B cell (primary cell): ENCODE measurements at regions not wholly inside any gene's neighbourhood (a gene's known extent, or its start where the extent isn't known, plus 50 kb on each side); places are given as distances from the start of the nearest gene placed in this dataset.

Source experiments
- ATAC-seq: fragments of 200-7000 bp; cut with Tn5 transposase; one replicate; pipeline ENCODE4 v1.10.0; 2021; ENCODE audit warnings: low read depth, mild to moderate bottlenecking, moderate number of reproducible peaks, moderate library complexity
- CTCF ChIA-PET: fragments of 350-600 bp; sonication (Branson Sonifier 250); formaldehyde crosslinking; loops from one replicate; lab custom pipeline; 2021; ENCODE audit warnings: antibody characterized with exemption, inconsistent platforms; lab: Charles Lee
- POLR2A ChIA-PET: fragments of 350-600 bp; sonication (Branson Sonifier 250); formaldehyde crosslinking; loops from one replicate; lab custom pipeline; 2021; ENCODE audit warnings: antibody characterized with exemption; lab: Charles Lee
- DNase-seq: peaks from one replicate; pipeline ENCODE4 v3.0.0; 2013
- H2AFZ ChIP-seq: 2 replicates; pipeline ENCODE4 v1.6.1; 2012; ENCODE audit warnings: mild to moderate bottlenecking, low read depth, low read length; ENCODE audit not compliant: insufficient read depth, poor library complexity, severe bottlenecking
- H3K27ac ChIP-seq, 2 donors: 1 replicate in 1 of 2; 2 replicates in 1 of 2; pipeline ENCODE4 v1.5.1; 2012 to 2013; ENCODE audit warnings: low read length in 2 of 2, mild to moderate bottlenecking in 2 of 2, moderate library complexity in 1 of 2
- H3K27me3 ChIP-seq, 4 experiments: fragments of 200-600 bp in 1 of 4; sonication (generic) in 1 of 4; replicated peaks in 1 of 4; 1 replicate in 2 of 4; 2 replicates in 2 of 4; pipeline versions ENCODE4 v1.6.1 to v1.7.0; 2013 to 2016; ENCODE audit warnings: low read length in 3 of 4, mild to moderate bottlenecking in 2 of 4, mixed read lengths in 1 of 4, moderate library complexity in 1 of 4; ENCODE audit not compliant: insufficient read depth in 4 of 4, control insufficient read depth in 3 of 4; ENCODE audit errors: control extremely low read depth in 1 of 4
- H3K36me3 ChIP-seq, 2 experiments: replicated peaks in 1 of 2; 1 replicate in 1 of 2; 2 replicates in 1 of 2; pipeline versions ENCODE4 v1.6.1 to v1.7.1; 2013; ENCODE audit warnings: low read length in 1 of 2; ENCODE audit not compliant: insufficient read depth in 2 of 2, control insufficient read depth in 1 of 2; ENCODE audit errors: control extremely low read depth in 1 of 2, extremely low read depth in 1 of 2
- H3K4me1 ChIP-seq, 2 donors: fragments of 200-600 bp in 1 of 2; sonication (generic) in 1 of 2; 1 replicate in 1 of 2; 2 replicates in 1 of 2; pipeline versions ENCODE4 v1.5.1 to v1.6.1; 2013 to 2017; ENCODE audit warnings: low read length in 2 of 2; ENCODE audit not compliant: control insufficient read depth in 2 of 2, insufficient read depth in 2 of 2
- H3K4me2 ChIP-seq: replicated peaks from 2 replicates; pipeline ENCODE3; 2012; ENCODE audit warnings: mild to moderate bottlenecking, low read depth, low read length; ENCODE audit not compliant: poor library complexity, severe bottlenecking
- H3K4me3 ChIP-seq, 5 experiments: fragments of 200-600 bp in 1 of 5; sonication (generic) in 1 of 5; 1 replicate in 3 of 5; 2 replicates in 2 of 5; pipeline versions ENCODE4 v1.5.1 to v1.7.0; 2011 to 2016; ENCODE audit warnings: low read length in 4 of 5, mild to moderate bottlenecking in 4 of 5, low read depth in 2 of 5, control low read depth in 1 of 5, moderate library complexity in 1 of 5; ENCODE audit not compliant: insufficient read depth in 1 of 5; ENCODE audit errors: control extremely low read depth in 1 of 5, extremely low read depth in 1 of 5
- H3K79me2 ChIP-seq: fragments of 200-600 bp; sonication (generic); one replicate; pipeline ENCODE4 v1.6.0; 2016; ENCODE audit warnings: low read length; ENCODE audit not compliant: control insufficient read depth, insufficient read depth
- H3K9ac ChIP-seq: fragments of 200-600 bp; sonication (generic); 2 replicates; pipeline ENCODE4 v1.6.1; 2017; ENCODE audit warnings: mild to moderate bottlenecking, low read length, moderate library complexity
- H3K9me3 ChIP-seq, 3 donors: one replicate each; pipeline versions ENCODE4 v1.6.1 to v1.7.1; 2013; ENCODE audit warnings: low read length in 2 of 3; ENCODE audit not compliant: control insufficient read depth in 2 of 3, insufficient read depth in 1 of 3; ENCODE audit errors: control extremely low read depth in 1 of 3
- H4K20me1 ChIP-seq: 2 replicates; pipeline ENCODE4 v1.6.0; 2012; ENCODE audit warnings: mild to moderate bottlenecking, low read length; ENCODE audit not compliant: insufficient read depth, control insufficient read depth, poor library complexity, severe bottlenecking
- H3K27ac Mint-ChIP-seq: one replicate; pipeline ENCODE4 v1.8.0; 2021; ENCODE audit warnings: mixed read lengths
- H3K27me3 Mint-ChIP-seq: one replicate; pipeline ENCODE4 v1.8.0; 2021; ENCODE audit warnings: mixed read lengths
- H3K4me1 Mint-ChIP-seq: one replicate; pipeline ENCODE4 v1.8.0; 2021; ENCODE audit warnings: mixed read lengths
- H3K4me3 Mint-ChIP-seq: one replicate; pipeline ENCODE4 v1.8.0; 2021; ENCODE audit warnings: mixed read lengths
- H3K9me3 Mint-ChIP-seq: one replicate; pipeline ENCODE4 v1.8.0; 2022; ENCODE audit warnings: mixed read lengths; ENCODE audit not compliant: insufficient read depth
- CTCF ChIP-seq: fragments of 200-600 bp; IDR thresholded peaks from one replicate; pipeline ENCODE4 v1.8.0; 2022; ENCODE audit warnings: antibody characterized with exemption, mild to moderate bottlenecking
- EZH2 ChIP-seq: IDR thresholded peaks from 2 replicates; pipeline ENCODE4 v1.6.1; 2012; ENCODE audit warnings: borderline replicate concordance, low read depth, mild to moderate bottlenecking, moderate library complexity, low read length; ENCODE audit not compliant: insufficient read depth, poor library complexity, severe bottlenecking
- WGBS: methylation state at CpG from one replicate; pipeline ENCODE4 v1.1.5; 2013; ENCODE audit warnings: missing lambda C conversion rate; ENCODE audit not compliant: insufficient coverage; 5-methylcytosine and 5-hydroxymethylcytosine counted together
- intact Hi-C: fragments of 100-400 bp; cut with micrococcal nuclease; formaldehyde crosslinking; loops from one replicate; pipeline ENCODE4 v1.10.0; 2022

DNA sequence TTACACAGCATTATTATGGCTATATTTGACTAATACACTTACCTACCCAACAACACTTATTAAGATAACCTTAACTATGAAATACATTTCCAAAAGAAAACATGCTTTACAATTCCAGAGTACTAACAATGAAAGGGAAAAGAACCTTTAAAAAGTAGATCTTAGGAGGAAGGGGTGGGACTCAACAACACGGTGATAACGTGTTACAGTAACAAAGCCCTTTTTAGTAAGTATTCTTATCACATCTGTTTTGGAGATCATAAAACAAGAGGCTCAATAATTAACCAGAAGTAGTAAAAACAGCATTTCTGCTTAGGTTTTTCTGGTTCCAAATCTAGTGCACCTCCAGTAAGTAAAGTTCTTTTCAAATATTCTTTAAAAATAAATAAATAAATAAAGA lies 202.1 kb upstream of the SLC7A11 start:
- Mint-ChIP-seq H3K27me3 (no peaks in the 10 kb centered on the region), H3K27ac (no peak overlapping the region), H3K4me1 (no peaks in the 10 kb centered on the region), H3K4me3 (no peak overlapping the region), H3K9me3 (peaks cover 11% of the 10 kb centered on the region)
- H3K9ac ChIP-seq = no peak overlapping the region
- POLR2A ChIA-PET = no interaction called here
- no peak overlapping the region for H3K27ac ChIP-seq
- no peaks in the 10 kb centered on the region for H3K9me3 ChIP-seq
- TF ChIP-seq EZH2 = no peak
- no peak for TF ChIP-seq CTCF
- no peak for ATAC-seq
- no peaks in the 10 kb centered on the region for H3K79me2 ChIP-seq
- WGBS = no CpG with 5 or more reads among the region's 2 CpGs
- intact Hi-C loops = no loop called here
- no peak overlapping the region for H3K4me3 ChIP-seq
- no peak for DNase-seq
- no peaks in the 10 kb centered on the region for H3K36me3 ChIP-seq
- H3K4me2 ChIP-seq = no peak overlapping the region
- H2AFZ ChIP-seq = no peak overlapping the region
- H3K27me3 ChIP-seq = no peaks in the 10 kb centered on the region
- no peaks in the 10 kb centered on the region for H3K4me1 ChIP-seq
- H4K20me1 ChIP-seq = no peaks in the 10 kb centered on the region
- CTCF ChIA-PET = no interaction called here

- H3K4me1 ChIP-seq = no peaks in the 10 kb centered on the region
- Mint-ChIP-seq H3K27ac (no peak overlapping the region), H3K4me3 (no peak overlapping the region), H3K27me3 (no peaks in the 10 kb centered on the region), H3K4me1 (no peaks in the 10 kb centered on the region), H3K9me3 (peaks cover 11% of the 10 kb centered on the region)
- no peaks in the 10 kb centered on the region for H3K36me3 ChIP-seq
- no peaks in the 10 kb centered on the region for H3K27me3 ChIP-seq
- no peaks in the 10 kb centered on the region for H3K79me2 ChIP-seq
- intact Hi-C loops = no loop called here
- H3K4me2 ChIP-seq = no peak overlapping the region
- POLR2A ChIA-PET = no interaction called here
- no peaks in the 10 kb centered on the region for H4K20me1 ChIP-seq
- TF ChIP-seq EZH2 (no peak), CTCF (no peak)
- H3K9me3 ChIP-seq = no peaks in the 10 kb centered on the region
- no CpG with 5 or more reads among the region's 5 CpGs for WGBS
- DNase-seq = no peak
- H2AFZ ChIP-seq = no peak overlapping the region
- no peak overlapping the region for H3K27ac ChIP-seq
- CTCF ChIA-PET = no interaction called here
- H3K9ac ChIP-seq = no peak overlapping the region
- ATAC-seq = no peak
- H3K4me3 ChIP-seq = no peak overlapping the region
Observed at GRCh38 chr4:138439143-138439581, 197.0 kb upstream of the SLC7A11 start.
